ENCODE measurements at regions not wholly inside any gene's neighbourhood (a gene's known extent, or its start where the extent isn't known, plus 50 kb on each side); places are given as distances from the start of the nearest gene placed in this dataset.

DNA sequence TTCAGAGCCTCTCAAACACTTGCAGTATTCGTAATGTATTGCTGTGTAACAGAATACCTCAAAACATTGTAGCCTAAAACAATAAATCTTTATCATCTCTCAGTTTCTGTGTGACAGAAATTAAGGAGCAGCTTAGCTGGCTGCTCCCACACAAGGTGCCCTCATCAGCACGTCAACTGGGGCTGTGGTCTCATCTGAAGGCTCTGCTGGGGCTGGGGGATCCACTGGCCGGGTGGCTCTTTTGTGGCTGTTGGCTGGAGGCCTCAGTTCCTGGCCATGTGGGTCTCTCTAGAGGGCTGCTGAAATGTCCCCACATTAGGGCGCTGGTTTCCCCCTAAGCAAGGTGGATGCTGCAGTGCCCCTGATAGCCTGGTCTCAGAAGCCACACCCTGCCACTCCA is 113.4 kb upstream of the CIBAR2 start:
- no peak overlapping the region for H2BK120ac ChIP-seq (ENCODE audit: low read depth, low read length, poor library complexity, severe bottlenecking)
- no peak overlapping the region for H4K91ac ChIP-seq (ENCODE audit: insufficient read length, low read depth, low read length)
- H2BK20ac ChIP-seq (ENCODE audit: low read depth, low read length, poor library complexity, severe bottlenecking) = no peak overlapping the region
- no peaks in the 10 kb centered on the region for H4K20me1 ChIP-seq (ENCODE audit: control insufficient read depth, insufficient read depth, insufficient read length)
- H2AFZ ChIP-seq (ENCODE audit: low read length) = no peak overlapping the region
- H4K5ac ChIP-seq (ENCODE audit: insufficient read length, low read depth, low read length) = no peak overlapping the region
- no peak overlapping the region for H2BK15ac ChIP-seq (ENCODE audit: low read depth, low read length)
- no peak overlapping the region for H3K4me3 Mint-ChIP-seq
- H3K27ac ChIP-seq (ENCODE audit: insufficient read length, low read depth, low read length) = no peak overlapping the region
- no peak overlapping the region for H4K8ac ChIP-seq (replicated peaks; ENCODE audit: insufficient read length, low read depth, low read length)
- TF ChIP-seq, protein P1, sequence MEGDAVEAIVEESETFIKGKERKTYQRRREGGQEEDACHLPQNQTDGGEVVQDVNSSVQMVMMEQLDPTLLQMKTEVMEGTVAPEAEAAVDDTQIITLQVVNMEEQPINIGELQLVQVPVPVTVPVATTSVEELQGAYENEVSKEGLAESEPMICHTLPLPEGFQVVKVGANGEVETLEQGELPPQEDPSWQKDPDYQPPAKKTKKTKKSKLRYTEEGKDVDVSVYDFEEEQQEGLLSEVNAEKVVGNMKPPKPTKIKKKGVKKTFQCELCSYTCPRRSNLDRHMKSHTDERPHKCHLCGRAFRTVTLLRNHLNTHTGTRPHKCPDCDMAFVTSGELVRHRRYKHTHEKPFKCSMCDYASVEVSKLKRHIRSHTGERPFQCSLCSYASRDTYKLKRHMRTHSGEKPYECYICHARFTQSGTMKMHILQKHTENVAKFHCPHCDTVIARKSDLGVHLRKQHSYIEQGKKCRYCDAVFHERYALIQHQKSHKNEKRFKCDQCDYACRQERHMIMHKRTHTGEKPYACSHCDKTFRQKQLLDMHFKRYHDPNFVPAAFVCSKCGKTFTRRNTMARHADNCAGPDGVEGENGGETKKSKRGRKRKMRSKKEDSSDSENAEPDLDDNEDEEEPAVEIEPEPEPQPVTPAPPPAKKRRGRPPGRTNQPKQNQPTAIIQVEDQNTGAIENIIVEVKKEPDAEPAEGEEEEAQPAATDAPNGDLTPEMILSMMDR (conservative IDR thresholded peaks at IDR 0.05) = no peak
- no peak overlapping the region for H3K4me2 ChIP-seq (ENCODE audit: insufficient read depth, insufficient read length, low read length)
- H3K79me1 ChIP-seq (ENCODE audit: insufficient read depth, low read depth, low read length, poor library complexity, severe bottlenecking) = no peaks in the 10 kb centered on the region
- peaks cover 3% of the 10 kb centered on the region; the same call in 1 of the 2 replicates for H3K4me1 ChIP-seq (ENCODE audit: insufficient read depth, low read length)
- peaks cover 0 to 2% of the 10 kb centered on the region in 2 experiments; a peak in 2 of 5 replicates for H3K9me3 Mint-ChIP-seq
- no peaks in the 10 kb centered on the region for H3K9me3 ChIP-seq (ENCODE audit: control insufficient read depth, low read depth, low read length)
- peaks cover 33 to 47% of the 10 kb centered on the region in 2 experiments for H3K4me1 Mint-ChIP-seq
- no peak overlapping the region for H3K56ac ChIP-seq (ENCODE audit: insufficient read length, low read depth, low read length)
- H3K36me3 Mint-ChIP-seq (ENCODE audit: insufficient read depth in 1 of 3, low read depth in 3 of 3) = peaks cover 0 to 7% (median 4%) of the 10 kb centered on the region in 3 experiments; a peak in 4 of 7 replicates
- no peak overlapping the region for H3K27ac Mint-ChIP-seq
- H3K9ac ChIP-seq (ENCODE audit: extremely low read depth, insufficient read length, low read length) = no peak overlapping the region
- peaks cover 3% of the 10 kb centered on the region for H3K27me3 Mint-ChIP-seq (ENCODE audit: low read depth)
- H2AK5ac ChIP-seq (ENCODE audit: insufficient read length, low read length) = no peak overlapping the region
- WGBS (ENCODE audit: extremely low coverage, insufficient read length, low lambda C conversion rate) = no CpG with 5 or more reads among the region's 4 CpGs
- DNase-seq = no peak
- no peak overlapping the region for H3T11ph ChIP-seq (ENCODE audit: low read length)
- no peak overlapping the region for H3K18ac ChIP-seq (ENCODE audit: insufficient read length, low read depth, low read length)
- H3K23me2 ChIP-seq (ENCODE audit: insufficient read length, low read depth, low read length, poor library complexity, severe bottlenecking) = no peaks in the 10 kb centered on the region
- H3K27me3 ChIP-seq (ENCODE audit: insufficient read depth, low read length) = no peaks in the 10 kb centered on the region
- H3K79me2 ChIP-seq (ENCODE audit: insufficient read depth, low read length) = peaks cover 1% of the 10 kb centered on the region; the same call in 1 of the 2 replicates
- no peak overlapping the region for H3K4ac ChIP-seq (ENCODE audit: low read depth, low read length)
- H3K14ac ChIP-seq (ENCODE audit: insufficient read depth, low read length) = no peak overlapping the region
- H3K23ac ChIP-seq (ENCODE audit: insufficient read length, low read depth, low read length) = no peak overlapping the region
- H2BK12ac ChIP-seq (ENCODE audit: insufficient read length, low read depth, low read length) = no peak overlapping the region
- no peak overlapping the region for H2BK5ac ChIP-seq (ENCODE audit: insufficient read length, low read length)

All from H9 (cell line).